ENCODE measurements at regions not wholly inside any gene's neighbourhood (a gene's known extent, or its start where the extent isn't known, plus 50 kb on each side); places are given as distances from the start of the nearest gene placed in this dataset.

DNA sequence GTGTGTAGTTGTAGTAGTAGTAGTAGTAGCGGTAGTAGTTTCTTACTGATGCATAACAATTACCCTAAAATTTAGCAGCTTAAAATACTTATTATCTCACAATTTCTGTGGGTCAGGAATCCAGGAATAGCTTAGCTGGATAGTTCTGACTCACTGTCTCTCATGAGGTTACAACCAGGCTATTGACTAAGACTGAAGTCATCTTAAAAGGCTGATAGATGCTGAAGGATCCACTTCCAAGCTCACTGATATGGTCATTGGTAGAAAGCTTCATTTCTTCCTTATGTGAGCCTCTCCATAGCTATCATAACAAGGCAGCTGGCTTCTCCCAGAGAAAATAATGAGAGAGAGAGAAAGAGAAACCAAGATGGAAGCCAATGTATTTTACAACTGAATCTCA, 147.5 kb upstream of the FBXL17 start:
- TF ChIP-seq, protein P1, sequence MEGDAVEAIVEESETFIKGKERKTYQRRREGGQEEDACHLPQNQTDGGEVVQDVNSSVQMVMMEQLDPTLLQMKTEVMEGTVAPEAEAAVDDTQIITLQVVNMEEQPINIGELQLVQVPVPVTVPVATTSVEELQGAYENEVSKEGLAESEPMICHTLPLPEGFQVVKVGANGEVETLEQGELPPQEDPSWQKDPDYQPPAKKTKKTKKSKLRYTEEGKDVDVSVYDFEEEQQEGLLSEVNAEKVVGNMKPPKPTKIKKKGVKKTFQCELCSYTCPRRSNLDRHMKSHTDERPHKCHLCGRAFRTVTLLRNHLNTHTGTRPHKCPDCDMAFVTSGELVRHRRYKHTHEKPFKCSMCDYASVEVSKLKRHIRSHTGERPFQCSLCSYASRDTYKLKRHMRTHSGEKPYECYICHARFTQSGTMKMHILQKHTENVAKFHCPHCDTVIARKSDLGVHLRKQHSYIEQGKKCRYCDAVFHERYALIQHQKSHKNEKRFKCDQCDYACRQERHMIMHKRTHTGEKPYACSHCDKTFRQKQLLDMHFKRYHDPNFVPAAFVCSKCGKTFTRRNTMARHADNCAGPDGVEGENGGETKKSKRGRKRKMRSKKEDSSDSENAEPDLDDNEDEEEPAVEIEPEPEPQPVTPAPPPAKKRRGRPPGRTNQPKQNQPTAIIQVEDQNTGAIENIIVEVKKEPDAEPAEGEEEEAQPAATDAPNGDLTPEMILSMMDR (conservative IDR thresholded peaks at IDR 0.05; ENCODE audit: low read depth in 2 of 2) = no peak
- TF ChIP-seq ZNF114 (CRISPR knock-in tag; IDR thresholded peaks at IDR 0.05) (no peak), CREB1 (CRISPR knock-in tag; IDR thresholded peaks at IDR 0.05; ENCODE audit: low read depth) (no peak), EZH2 (IDR thresholded peaks at IDR 0.05; ENCODE audit: low read depth, unreplicated experiment) (no peak), POLR2AphosphoS5 (IDR thresholded peaks at IDR 0.05; ENCODE audit: low read depth) (no peak), EZH2phosphoT487 (IDR thresholded peaks at IDR 0.05; ENCODE audit: unreplicated experiment) (no peak), NANOG (IDR thresholded peaks at IDR 0.05; ENCODE audit: borderline replicate concordance) (no peak), STAT1 (IDR thresholded peaks at IDR 0.05; ENCODE audit: unreplicated experiment) (no peak)
- TF ChIP-seq, protein P2, sequence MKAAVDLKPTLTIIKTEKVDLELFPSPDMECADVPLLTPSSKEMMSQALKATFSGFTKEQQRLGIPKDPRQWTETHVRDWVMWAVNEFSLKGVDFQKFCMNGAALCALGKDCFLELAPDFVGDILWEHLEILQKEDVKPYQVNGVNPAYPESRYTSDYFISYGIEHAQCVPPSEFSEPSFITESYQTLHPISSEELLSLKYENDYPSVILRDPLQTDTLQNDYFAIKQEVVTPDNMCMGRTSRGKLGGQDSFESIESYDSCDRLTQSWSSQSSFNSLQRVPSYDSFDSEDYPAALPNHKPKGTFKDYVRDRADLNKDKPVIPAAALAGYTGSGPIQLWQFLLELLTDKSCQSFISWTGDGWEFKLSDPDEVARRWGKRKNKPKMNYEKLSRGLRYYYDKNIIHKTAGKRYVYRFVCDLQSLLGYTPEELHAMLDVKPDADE (IDR thresholded peaks at IDR 0.05) = no peak
- TF ChIP-seq, protein P3, sequence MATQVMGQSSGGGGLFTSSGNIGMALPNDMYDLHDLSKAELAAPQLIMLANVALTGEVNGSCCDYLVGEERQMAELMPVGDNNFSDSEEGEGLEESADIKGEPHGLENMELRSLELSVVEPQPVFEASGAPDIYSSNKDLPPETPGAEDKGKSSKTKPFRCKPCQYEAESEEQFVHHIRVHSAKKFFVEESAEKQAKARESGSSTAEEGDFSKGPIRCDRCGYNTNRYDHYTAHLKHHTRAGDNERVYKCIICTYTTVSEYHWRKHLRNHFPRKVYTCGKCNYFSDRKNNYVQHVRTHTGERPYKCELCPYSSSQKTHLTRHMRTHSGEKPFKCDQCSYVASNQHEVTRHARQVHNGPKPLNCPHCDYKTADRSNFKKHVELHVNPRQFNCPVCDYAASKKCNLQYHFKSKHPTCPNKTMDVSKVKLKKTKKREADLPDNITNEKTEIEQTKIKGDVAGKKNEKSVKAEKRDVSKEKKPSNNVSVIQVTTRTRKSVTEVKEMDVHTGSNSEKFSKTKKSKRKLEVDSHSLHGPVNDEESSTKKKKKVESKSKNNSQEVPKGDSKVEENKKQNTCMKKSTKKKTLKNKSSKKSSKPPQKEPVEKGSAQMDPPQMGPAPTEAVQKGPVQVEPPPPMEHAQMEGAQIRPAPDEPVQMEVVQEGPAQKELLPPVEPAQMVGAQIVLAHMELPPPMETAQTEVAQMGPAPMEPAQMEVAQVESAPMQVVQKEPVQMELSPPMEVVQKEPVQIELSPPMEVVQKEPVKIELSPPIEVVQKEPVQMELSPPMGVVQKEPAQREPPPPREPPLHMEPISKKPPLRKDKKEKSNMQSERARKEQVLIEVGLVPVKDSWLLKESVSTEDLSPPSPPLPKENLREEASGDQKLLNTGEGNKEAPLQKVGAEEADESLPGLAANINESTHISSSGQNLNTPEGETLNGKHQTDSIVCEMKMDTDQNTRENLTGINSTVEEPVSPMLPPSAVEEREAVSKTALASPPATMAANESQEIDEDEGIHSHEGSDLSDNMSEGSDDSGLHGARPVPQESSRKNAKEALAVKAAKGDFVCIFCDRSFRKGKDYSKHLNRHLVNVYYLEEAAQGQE (IDR thresholded peaks at IDR 0.05; ENCODE audit: unreplicated experiment) = no peak

Data from GM23338 (cell line).